Neural cell (in vitro differentiated cells): ENCODE measurements at regions not wholly inside any gene's neighbourhood (a gene's known extent, or its start where the extent isn't known, plus 50 kb on each side); places are given as distances from the start of the nearest gene placed in this dataset.

Source experiments
- EP300 ChIP-seq: fragments of 450-650 bp; conservative IDR thresholded peaks from 2 replicates; pipeline ENCODE4 v1.6.1; 2014; ENCODE audit warnings: antibody characterized with exemption, mild to moderate bottlenecking, moderate library complexity; ENCODE audit not compliant: poor library complexity, severe bottlenecking
- EZH2 ChIP-seq: fragments of 200-600, 300-800 bp; shearing (Covaris generic), sonication (generic); IDR thresholded peaks from 2 replicates; pipeline ENCODE4 v1.6.1; 2014; ENCODE audit warnings: antibody characterized with exemption, low read length, borderline replicate concordance, mild to moderate bottlenecking; ENCODE audit not compliant: insufficient read depth, poor library complexity, severe bottlenecking
- TF ChIP-seq, protein P1 (sequence below): fragments of 450-650 bp; IDR thresholded peaks from 2 replicates; pipeline ENCODE4 v1.5.1; 2014; ENCODE audit warnings: antibody characterized with exemption, mild to moderate bottlenecking, moderate library complexity; ENCODE audit not compliant: poor library complexity, severe bottlenecking
- TF ChIP-seq, protein P2 (sequence below): IDR thresholded peaks from 2 replicates; pipeline ENCODE4 v1.6.1; 2012; ENCODE audit warnings: borderline replicate concordance

DNA sequence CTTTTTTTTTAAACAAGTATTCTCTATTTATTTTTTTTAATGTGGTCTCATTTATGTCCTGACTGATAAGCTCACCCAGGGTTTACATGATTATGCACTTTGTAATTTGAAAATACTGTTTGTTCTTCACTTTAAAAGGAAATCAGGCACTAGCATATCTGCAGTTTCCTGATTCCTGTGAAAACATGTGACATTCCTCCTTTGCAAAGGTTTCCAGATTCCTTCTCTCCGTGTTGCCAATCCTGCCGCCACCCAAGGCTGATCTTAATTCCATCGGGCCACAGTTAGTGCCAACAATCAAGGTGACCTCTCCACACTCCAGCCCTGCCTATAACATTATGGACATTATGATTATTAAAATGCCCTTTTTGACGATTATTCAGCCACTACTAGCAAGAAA lies 225.4 kb downstream of the PCDH7 start:
- TF ChIP-seq, protein P1, sequence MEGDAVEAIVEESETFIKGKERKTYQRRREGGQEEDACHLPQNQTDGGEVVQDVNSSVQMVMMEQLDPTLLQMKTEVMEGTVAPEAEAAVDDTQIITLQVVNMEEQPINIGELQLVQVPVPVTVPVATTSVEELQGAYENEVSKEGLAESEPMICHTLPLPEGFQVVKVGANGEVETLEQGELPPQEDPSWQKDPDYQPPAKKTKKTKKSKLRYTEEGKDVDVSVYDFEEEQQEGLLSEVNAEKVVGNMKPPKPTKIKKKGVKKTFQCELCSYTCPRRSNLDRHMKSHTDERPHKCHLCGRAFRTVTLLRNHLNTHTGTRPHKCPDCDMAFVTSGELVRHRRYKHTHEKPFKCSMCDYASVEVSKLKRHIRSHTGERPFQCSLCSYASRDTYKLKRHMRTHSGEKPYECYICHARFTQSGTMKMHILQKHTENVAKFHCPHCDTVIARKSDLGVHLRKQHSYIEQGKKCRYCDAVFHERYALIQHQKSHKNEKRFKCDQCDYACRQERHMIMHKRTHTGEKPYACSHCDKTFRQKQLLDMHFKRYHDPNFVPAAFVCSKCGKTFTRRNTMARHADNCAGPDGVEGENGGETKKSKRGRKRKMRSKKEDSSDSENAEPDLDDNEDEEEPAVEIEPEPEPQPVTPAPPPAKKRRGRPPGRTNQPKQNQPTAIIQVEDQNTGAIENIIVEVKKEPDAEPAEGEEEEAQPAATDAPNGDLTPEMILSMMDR = no peak
- TF ChIP-seq, protein P2, sequence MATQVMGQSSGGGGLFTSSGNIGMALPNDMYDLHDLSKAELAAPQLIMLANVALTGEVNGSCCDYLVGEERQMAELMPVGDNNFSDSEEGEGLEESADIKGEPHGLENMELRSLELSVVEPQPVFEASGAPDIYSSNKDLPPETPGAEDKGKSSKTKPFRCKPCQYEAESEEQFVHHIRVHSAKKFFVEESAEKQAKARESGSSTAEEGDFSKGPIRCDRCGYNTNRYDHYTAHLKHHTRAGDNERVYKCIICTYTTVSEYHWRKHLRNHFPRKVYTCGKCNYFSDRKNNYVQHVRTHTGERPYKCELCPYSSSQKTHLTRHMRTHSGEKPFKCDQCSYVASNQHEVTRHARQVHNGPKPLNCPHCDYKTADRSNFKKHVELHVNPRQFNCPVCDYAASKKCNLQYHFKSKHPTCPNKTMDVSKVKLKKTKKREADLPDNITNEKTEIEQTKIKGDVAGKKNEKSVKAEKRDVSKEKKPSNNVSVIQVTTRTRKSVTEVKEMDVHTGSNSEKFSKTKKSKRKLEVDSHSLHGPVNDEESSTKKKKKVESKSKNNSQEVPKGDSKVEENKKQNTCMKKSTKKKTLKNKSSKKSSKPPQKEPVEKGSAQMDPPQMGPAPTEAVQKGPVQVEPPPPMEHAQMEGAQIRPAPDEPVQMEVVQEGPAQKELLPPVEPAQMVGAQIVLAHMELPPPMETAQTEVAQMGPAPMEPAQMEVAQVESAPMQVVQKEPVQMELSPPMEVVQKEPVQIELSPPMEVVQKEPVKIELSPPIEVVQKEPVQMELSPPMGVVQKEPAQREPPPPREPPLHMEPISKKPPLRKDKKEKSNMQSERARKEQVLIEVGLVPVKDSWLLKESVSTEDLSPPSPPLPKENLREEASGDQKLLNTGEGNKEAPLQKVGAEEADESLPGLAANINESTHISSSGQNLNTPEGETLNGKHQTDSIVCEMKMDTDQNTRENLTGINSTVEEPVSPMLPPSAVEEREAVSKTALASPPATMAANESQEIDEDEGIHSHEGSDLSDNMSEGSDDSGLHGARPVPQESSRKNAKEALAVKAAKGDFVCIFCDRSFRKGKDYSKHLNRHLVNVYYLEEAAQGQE = no peak
- TF ChIP-seq EZH2 = no peak
- no peak for TF ChIP-seq EP300
